Retinal pigment epithelial cell (primary cell): ENCODE measurements at regions not wholly inside any gene's neighbourhood (a gene's known extent, or its start where the extent isn't known, plus 50 kb on each side); places are given as distances from the start of the nearest gene placed in this dataset.

ENCODE experiments used
- DNase-seq: peaks from one replicate; pipeline ENCODE4 v3.0.0-alpha.2; 2010; ENCODE audit warnings: low read depth
- H3K4me3 ChIP-seq: 2 replicates; pipeline ENCODE4 v1.5.1; 2011; ENCODE audit warnings: mild to moderate bottlenecking, low read length, control low read depth, moderate library complexity
- TF ChIP-seq, protein P1 (sequence below): conservative IDR thresholded peaks from 2 replicates; pipeline ENCODE4 v1.5.1; 2011; ENCODE audit warnings: low read depth, low read length, control low read depth, inconsistent platforms

DNA sequence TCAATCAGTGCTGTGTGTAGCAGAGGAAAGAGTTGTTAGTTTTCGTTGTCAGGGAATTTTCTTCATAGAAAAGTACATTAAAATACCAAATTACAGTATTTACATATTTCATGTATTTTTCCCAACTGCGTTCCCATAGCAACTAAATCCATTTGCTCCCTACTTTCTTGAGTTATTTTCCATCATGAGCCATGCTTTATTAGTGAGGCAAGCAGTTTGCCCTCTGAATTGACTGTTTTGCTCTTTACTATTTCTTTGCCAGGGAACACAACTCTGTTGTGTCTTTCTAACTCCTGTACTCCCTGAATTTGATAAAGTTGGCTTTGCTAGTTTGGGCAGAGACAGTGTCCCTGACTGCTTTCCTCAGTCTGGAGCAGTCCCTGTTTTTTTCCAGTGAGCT is 276.2 kb upstream of the SLC30A5 start:
- H3K4me3 ChIP-seq, result no peak overlapping the region
- DNase-seq, result no peak

DNA sequence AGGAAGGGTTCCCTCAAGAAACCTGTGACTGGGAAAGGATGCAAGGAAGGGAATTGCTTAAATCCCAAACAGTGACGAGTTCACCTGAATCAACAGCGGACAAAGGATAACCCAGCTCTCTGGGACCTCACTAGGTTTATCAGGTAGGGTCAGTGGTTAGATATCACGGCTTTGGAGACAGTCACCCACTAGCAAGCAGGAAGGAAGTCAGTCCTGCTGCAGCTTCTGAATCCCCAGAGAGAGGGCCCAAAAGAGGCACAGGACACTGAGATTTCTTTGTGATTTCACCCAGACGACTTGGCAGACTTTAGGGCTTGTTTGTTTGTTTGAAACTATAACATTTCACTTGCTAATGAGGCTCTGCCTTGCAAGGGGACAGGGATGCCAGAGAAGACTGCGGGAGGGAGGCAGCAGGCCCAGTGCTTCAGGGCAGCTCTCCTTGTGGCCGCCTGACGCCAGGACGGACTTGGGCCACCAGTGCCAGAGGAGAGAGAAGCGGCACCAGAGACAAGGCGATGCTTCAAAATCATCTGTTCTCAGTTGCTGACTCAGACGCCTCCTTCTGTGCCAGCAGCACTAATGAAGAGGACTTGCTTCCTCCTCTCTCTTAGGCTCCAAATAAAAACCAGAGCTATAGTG is 275.6 kb upstream of the SLC30A5 start:
- DNase-seq, result no peak

More for the DNA sequence above, 276.2 kb upstream of the SLC30A5 start:
- TF ChIP-seq, protein P1, sequence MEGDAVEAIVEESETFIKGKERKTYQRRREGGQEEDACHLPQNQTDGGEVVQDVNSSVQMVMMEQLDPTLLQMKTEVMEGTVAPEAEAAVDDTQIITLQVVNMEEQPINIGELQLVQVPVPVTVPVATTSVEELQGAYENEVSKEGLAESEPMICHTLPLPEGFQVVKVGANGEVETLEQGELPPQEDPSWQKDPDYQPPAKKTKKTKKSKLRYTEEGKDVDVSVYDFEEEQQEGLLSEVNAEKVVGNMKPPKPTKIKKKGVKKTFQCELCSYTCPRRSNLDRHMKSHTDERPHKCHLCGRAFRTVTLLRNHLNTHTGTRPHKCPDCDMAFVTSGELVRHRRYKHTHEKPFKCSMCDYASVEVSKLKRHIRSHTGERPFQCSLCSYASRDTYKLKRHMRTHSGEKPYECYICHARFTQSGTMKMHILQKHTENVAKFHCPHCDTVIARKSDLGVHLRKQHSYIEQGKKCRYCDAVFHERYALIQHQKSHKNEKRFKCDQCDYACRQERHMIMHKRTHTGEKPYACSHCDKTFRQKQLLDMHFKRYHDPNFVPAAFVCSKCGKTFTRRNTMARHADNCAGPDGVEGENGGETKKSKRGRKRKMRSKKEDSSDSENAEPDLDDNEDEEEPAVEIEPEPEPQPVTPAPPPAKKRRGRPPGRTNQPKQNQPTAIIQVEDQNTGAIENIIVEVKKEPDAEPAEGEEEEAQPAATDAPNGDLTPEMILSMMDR, result no peak

DNA sequence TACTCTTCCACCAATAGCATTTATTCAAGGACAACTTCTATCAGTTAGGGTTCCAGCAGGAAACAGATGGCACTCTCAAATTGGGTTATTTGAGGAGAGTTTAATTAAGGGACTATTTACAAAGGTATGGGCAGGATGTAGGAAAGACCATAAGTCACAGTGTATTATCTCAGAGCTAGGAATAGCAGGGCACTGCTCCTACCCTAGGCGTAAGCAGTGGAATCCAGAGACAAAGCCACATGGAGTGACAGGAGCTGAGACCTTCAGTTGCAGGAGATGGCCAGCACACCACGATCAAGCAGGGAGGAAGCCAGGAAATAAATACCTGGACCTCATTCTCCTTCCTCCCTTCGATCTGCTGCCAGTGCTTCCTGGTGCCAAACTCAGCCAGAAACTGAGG is 274.9 kb upstream of the SLC30A5 start:
- TF ChIP-seq, protein P1, result no peak
- no peak for DNase-seq
- no peak overlapping the region for H3K4me3 ChIP-seq

More for the DNA sequence above, 275.6 kb upstream of the SLC30A5 start:
- no peak overlapping the region for H3K4me3 ChIP-seq
- TF ChIP-seq, protein P1, result no peak

DNA sequence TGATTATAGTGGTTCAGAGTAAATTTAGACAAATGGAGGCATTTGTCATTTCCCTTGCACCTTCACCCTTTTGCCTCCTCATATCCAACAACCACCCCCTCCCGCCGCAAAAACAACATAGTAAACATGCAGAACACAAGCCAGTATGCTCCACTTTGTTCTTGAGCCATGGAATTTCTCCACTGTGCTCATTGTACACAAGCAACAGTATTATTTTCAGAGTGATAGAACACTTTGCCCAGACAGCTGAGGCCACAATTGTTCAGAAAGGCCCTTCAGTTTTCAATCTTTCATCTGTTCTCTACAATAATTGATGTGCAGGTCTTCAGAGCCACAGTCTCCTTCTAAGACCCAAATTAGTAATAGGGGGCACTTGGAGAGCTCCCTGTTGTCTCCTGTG is 272.8 kb upstream of the SLC30A5 start:
- DNase-seq, result no peak
- no peak overlapping the region for H3K4me3 ChIP-seq
- TF ChIP-seq, protein P1, result no peak

DNA sequence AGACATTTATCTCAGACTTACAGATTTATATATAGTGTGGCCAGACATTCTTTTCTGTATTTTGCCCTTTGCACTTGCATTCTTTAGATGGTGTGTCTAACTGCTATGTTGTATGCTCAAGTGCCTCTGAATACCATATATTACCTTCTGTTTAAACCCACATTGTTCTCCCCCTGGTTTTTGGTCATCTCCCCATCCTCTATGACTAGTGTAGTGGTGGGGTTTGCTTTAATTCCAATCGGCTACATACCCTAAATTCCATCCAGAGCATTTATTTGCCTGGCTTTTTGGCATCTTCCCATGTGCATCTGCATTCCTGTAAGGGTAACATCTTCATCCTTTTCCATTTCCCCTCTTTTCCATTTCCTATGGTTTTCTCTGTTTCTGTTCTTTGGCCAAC is 271.0 kb upstream of the SLC30A5 start:
- H3K4me3 ChIP-seq, result no peak overlapping the region
- TF ChIP-seq, protein P1, result no peak
- DNase-seq, result no peak

DNA sequence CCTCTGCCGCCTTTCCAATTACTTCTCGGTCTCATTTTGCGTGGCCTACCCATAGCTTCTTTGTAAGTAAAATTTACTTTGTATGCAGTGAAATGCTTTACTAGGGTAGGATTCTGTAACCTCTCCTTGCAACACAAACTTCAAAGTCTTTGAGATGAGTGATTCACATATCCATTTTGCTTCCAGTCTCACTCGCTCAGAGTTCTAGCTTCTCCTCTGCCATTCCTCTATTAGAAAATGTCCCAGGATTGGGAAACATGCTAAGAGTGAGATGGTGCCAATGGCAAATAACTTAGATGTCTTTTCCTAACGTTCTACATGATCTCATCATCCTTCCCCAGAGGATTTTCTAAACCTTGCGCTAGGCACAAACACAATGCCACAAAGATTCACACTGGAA is 270.5 kb upstream of the SLC30A5 start:
- no peak for DNase-seq
- no peak overlapping the region for H3K4me3 ChIP-seq
- TF ChIP-seq, protein P1, result no peak

DNA sequence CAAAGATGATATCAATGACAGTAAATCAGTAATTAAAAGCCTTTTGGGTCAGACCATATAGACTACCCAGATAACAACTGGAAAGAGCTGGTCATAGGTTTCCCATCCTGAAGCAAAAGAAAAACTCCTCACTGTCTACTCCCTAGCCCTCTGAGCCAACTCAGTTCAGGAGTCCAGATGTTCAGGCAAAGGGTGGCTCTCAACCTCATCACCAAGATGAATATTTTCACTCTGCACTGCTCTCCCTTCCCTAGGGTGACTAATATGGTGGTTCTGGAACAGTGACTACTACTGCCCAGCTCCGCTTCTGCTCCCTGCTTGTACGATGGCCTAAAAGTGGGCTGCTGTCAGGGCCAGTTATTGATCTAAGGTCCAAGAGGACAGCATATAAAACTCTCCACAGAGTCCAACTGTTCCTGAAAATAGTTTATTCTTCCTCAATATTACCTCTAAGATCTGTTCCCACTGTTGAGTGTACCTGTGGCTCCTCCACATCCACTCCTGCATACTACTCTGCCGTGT is 263.4 kb upstream of the SLC30A5 start:
- no peak for DNase-seq
- no peak overlapping the region for H3K4me3 ChIP-seq
- TF ChIP-seq, protein P1, result no peak
